Loucy (cell line): ENCODE measurements at regions not wholly inside any gene's neighbourhood (a gene's known extent, or its start where the extent isn't known, plus 50 kb on each side); places are given as distances from the start of the nearest gene placed in this dataset.

Experiments used
- EZH2phosphoT487 ChIP-seq: fragments of 200-600 bp; IDR thresholded peaks from 2 replicates; pipeline ENCODE4 v1.6.1; 2018; ENCODE audit warnings: antibody characterized with exemption, mild to moderate bottlenecking, moderate library complexity, borderline replicate concordance
- TF ChIP-seq, protein P1 (sequence below): fragments of 200-600 bp; sonication (generic); conservative IDR thresholded peaks from 2 replicates; pipeline ENCODE4 v1.5.1; 2014; ENCODE audit warnings: mild to moderate bottlenecking, antibody characterized with exemption, low read length

DNA sequence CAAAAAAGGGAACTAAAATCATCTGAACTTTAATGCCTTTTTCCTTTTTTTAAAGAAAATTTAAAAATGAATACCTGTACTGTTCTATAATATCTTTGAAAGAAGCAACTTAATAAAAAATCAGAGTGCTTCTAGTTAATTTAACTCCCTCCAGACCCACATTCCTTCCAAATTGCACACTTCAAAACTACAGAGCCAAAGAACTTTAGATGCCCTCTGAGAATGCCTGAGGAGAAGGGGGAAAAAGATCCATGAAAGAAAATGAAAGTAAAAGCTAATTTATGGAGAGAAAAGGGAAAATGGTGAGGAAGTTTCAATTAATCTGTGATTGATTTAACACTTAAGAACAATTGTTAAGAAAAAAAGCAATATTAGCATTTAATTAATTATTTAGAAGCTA, 1141.6 kb downstream of the IGSF11 start:
- TF ChIP-seq, protein P1, sequence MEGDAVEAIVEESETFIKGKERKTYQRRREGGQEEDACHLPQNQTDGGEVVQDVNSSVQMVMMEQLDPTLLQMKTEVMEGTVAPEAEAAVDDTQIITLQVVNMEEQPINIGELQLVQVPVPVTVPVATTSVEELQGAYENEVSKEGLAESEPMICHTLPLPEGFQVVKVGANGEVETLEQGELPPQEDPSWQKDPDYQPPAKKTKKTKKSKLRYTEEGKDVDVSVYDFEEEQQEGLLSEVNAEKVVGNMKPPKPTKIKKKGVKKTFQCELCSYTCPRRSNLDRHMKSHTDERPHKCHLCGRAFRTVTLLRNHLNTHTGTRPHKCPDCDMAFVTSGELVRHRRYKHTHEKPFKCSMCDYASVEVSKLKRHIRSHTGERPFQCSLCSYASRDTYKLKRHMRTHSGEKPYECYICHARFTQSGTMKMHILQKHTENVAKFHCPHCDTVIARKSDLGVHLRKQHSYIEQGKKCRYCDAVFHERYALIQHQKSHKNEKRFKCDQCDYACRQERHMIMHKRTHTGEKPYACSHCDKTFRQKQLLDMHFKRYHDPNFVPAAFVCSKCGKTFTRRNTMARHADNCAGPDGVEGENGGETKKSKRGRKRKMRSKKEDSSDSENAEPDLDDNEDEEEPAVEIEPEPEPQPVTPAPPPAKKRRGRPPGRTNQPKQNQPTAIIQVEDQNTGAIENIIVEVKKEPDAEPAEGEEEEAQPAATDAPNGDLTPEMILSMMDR: no peak
- no peak for TF ChIP-seq EZH2phosphoT487
